Astrocyte (in vitro differentiated cells and primary cell): ENCODE measurements at regions not wholly inside any gene's neighbourhood (a gene's known extent, or its start where the extent isn't known, plus 50 kb on each side); places are given as distances from the start of the nearest gene placed in this dataset.
A peak's percentile ranks its signal among the peaks of the same experiment; 100 is the strongest.

Experiments used
- CTCF ChIP-seq: IDR thresholded peaks from 2 replicates; pipeline ENCODE4 v1.5.1; 2011; ENCODE audit warnings: low read depth, mild to moderate bottlenecking, inconsistent platforms, low read length, moderate library complexity; ENCODE audit not compliant: insufficient read depth
- EZH2 ChIP-seq: IDR thresholded peaks from 2 replicates; pipeline ENCODE4 v1.6.1; 2012; ENCODE audit warnings: mild to moderate bottlenecking, low read length, inconsistent platforms; ENCODE audit not compliant: insufficient read depth

DNA sequence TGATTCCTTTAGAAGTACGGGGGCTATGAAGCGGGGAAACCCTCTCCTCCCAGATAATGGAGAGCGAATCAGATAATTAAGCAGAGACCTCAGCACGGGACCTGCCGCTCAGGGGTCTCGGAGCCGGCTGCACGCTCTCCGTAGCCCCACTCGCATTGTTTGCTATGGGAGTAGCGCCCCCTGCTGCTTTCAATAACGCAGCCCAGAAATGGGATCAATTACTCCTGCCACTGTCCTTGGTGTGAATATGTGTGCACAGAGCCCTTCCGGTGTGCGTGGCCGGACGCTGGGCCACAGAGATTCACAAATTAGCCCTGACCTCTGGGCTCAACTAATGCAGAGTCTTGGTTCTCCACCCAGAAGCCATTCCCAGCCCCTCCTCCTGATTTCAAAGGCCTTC, 76.4 kb upstream of the TMEM132C start:
- TF ChIP-seq CTCF (peak; percentile 6), EZH2 (no peak)
